AG08396 (cell line): ENCODE measurements at regions not wholly inside any gene's neighbourhood (a gene's known extent, or its start where the extent isn't known, plus 50 kb on each side); places are given as distances from the start of the nearest gene placed in this dataset.

ENCODE experiments used
- DNase-seq: peaks from one replicate; pipeline ENCODE4 v3.0.0; 2012; ENCODE audit warnings: low spot score, mixed read lengths

DNA sequence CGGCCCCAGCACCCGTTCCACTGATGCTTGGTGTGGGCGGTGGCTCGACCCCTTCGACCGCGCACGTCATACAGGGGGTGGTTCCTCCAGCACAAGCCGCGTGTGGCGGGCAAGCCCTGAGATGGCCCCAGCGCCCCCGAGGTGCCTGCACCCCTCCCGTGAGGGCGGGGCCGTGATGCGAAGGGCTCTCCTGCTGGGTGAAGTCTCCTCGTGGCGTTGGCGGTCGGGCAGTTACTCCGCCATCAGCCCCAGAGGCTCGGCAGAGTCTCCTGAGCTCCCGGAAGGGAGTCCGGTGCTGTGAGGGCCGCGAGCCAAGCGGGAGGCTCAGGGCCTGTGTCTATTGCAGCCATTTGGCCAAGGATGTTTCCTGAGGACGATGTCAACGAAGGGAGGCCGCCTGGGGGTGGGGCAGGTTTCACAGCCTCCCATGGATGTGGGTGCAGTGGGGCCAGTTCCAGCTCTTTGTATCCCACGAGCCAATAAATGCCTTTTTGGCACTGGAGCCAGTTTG is 78.1 kb upstream of the GALNT9 start:
- DNase-seq = no peak

DNA sequence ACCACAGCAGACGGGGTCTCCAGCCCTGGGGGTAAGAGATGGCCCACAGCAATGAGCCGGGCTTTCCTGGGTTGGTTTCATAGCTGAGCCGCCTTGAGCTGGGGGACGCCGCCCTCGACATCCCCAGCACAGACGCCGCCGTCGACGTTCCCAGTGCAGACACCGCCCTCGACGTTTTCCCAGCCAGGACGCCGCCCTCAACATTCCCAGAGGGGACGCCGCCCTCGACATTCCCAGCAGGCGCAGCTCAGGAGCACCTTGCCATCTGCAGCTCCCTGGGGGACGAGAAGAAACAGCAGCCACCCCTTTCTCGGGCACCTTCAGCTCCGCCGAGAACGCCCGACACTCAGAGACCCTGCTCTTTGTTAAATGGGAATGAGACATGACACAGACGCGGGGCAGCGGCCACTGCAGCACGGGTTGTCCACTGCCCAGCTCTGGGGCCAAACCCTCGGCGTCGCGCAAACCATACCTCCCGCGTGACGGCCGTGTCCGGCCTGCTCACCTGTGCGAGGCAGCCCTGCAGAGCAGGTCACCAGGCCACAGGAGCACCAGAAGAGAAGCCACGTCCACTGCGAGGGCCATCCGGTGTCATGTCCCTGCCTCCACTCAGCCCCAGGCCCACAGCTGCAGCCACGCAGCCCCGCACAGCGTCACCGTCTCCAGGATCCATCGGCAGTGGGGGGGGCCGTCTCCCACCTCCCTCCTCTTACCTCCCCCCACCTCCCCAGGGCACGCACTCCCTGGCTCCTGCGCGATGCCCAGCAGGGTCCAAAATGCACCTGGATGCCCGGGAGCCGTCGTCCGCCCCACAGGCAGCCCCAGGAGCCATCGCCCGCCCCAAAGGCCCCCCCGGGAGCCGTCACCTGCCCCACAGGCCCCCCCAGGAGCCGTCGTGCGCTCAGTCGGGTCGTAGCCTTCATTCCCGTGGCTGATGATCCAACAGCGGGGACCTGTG is 77.4 kb upstream of the GALNT9 start:
- no peak for DNase-seq

DNA sequence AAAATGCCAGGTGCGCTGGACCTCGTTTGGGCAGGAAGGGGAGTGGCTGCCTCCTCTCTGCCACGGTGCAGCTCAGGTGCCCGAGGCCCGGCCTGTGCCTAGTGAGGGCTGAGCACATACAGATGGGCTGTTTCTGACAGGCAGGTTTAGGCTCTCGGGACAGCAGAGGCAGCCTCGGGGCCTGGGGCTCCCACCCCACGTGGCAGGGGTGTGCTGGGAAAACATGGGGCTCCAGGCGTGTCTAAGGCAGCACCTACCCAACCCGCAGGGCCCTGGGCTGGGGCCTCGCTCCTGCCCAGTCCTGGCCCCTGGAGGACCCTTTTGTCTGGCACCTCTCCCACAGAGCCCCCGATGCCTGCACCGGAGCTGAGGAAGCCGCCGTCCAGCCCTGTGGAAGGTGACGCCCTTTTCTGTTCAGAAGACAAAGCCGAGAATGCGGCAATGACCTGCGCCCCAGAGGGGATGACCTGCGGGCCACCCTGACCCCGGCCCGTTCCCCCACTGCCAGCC is 76.4 kb upstream of the GALNT9 start:
- DNase-seq = no peak

DNA sequence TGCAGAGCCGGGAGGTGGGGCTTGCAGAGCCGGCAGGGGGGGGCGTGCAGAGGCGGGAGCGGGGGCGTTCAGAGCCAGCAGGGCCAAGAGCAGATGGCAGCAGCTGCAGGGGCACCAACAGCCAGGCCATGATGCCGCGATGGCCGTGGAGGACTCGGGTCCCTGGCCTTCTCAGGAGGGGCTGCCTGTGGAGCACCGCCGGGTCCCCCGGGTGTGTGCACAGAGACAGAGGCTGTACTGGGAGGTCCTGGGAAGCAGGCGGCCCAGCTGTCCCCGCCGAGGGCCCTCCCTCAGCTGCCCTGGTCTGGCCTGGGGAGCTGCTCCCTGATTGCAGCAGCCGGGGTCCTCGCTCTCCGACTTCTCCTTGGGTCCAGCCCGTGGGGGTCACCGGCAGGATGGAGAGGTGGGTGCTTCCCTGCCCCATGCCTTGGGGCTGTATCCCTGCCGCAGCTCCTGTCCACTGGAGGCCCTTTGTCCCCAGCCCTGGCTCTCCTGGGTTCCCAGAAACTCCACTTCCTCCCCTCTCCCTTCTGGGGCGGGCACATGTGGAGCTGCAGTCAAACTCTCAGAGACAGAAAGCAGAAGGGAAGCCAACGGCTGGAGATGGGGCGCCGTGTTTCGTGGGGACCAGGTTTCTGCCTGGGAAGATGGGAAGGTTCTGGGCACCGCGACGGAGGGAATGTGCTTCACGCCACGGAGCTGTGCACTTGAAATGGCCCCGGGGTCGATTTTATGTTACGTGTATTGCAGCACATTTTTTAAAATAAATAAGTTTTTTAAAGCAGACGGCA is 75.8 kb upstream of the GALNT9 start:
- DNase-seq = no peak

DNA sequence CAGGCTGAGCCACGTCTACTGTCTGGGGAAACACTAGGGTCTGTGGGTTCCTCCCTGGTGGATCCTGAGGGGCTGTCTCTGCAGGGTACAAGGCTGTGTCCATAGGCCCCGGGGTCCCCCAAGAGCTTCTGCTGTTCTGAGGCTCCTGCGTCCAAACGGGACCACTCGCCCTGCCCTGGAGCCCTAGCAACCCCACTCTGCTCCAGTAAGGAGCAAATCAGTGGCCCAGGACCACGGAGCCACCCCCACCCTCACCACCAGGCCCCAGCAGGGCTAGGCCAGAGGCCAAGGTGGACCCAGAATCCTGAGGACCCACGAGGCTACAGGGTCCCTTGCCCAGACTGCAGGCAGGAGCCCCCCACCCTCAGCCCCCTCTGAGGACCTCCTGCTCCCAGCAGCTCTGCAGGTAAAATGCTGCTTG is 75.1 kb upstream of the GALNT9 start:
- no peak for DNase-seq

DNA sequence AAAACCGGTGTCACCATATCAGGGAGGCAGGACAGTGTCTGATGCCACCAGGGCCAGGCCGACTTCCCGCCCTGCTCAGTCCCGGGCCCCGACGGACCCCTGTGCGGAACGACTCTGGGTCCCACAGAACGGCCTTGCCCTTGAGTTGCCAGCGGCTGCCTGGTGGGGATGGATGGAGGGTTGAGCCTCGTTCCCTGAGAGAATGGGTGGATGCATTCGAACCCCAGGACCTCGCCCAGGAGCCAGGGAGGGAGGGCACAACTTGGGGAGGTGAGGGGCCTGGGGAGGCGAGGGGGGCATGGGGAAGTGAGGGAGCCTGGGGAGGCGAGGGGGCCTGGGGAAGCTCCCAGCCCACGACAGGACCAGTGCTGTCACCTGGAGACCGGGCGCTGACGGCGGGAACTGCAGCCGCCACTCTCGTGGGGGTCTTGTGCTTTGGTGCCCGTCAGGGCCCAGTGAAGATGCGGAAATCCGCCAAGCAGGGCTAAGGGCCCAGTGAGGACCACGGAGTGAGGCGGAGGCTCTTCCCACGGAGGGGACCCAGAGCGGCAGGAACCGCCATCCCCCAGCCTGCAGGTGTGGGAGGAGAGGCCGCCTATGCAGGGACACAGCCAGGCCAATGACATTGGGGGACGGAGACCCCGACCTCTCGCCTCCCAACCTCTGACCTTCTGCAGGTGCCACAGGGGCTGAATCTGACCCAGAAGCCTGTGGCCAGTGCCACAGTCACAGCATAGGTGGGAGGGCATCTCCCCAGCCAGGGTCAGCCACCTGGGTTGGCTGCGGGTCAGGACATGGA is 74.4 kb upstream of the GALNT9 start:
- no peak for DNase-seq

DNA sequence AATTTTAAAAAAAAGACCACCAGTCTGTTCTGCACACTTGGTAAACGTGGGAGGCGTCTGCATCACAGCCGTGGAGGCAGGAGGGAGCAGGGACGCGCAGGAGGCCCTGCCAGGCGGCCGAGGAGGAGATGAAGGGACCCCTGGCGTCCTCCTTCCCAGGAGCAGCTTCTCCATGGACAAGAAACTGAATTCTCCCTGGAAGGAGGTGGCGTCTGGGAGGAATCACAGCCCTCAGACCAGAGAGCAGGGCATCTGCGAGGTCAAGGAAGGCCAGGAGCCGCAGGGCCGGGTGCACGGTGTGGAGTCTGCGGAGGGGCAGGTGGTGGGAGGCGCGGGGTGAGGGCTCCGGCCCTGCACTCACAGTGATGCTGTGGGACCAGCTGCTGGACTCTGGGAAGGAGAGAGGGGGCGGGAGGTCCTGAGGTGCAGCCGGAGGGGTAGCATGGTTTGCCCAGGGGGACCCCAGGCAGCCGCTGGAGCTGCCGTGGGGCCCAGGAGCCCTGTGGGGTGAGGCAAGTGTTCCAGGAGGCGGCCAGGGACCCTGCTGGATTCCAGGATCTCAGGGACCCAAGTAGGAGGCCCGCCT is 73.5 kb upstream of the GALNT9 start:
- DNase-seq = no peak

DNA sequence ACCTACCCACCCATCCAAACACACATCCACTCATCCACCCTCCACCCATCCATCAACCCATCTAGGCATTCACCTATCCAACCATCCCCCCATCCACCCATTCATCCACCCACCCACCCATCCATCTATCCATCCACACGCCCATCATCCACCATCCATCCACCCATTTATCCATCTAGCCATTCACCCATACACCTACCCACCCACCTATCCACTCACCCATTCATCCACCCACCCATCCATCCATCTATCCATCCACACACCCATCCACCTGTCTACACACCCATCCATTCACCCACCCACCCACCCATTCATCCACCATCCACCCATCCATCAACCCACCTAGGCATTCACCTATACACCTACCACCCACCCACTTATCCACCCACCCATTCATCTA is 72.6 kb upstream of the GALNT9 start:
- no peak for DNase-seq

DNA sequence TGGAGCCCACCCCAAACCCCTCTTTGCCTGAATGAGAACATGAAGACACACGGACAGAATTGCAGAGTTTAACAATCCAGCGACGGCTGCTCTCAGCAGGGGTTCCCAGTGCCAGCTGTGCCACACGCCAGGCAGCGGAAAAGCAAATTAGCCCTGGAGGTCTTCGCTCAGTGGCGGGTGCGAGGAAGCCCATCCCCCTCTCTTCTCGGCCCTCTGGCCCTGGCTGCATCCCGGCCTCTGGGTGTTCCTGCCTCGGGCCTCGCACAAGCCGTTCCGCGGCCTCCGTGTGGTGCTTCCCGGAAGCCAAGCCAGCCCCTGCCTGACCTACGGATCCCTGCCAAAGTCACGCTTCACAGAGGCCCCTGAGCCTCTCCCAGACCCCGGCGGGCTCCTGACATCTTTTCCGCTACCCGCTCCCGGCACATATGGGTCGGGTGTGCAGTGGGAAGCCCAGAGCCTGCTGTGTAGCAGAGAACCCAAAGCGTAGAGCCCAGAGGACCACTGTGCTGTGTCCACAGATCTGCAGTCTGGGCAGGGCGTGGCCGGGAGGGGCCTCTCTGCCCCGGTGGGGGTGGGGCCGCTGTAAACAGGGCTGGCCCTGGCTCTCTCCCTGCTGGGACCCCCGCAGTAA is 70.7 kb upstream of the GALNT9 start:
- DNase-seq = no peak

DNA sequence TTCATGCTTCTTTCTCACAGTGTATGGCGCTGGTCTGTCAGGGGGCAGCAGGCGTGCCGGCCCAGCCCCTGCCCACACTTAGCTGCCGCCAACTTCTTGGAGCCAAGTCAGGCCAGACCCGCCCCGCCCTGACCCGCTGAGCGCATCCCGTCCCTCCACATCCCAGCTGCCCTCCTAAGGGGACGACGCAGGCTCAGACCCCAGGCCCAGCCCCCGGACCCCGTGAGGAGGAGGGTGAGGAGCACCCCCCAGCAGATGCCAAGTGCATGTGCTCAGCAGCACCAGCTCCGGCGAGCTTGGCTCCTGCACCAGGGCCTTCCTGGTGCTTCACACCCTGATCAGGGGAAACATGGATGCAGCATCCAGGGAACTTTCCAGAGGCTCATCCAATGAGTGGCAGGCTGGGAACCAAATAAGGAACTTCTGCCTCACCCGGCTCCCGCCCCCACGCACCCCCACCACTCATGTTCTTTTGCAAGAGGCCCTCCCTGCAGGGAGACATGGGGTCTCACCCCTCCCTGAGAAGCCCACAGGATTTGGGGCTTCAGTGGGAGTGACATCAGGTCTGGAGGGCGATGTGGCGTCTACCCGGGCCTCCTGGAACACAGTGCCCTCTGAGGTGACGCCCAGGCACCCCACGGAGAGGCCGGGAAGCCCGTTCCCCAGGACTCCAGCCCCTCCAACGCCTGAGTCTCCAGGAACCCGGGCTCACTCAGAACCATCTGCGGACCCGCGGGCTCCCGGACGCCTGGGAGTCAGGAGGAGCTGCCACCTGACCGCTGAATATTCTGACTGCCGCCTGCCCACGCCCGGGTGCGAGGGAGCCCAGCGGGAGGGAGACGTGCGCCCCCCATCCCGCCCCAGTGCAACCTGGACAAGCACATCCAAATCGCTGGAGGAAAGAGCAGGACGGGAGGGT is 70.0 kb upstream of the GALNT9 start:
- DNase-seq = no peak

DNA sequence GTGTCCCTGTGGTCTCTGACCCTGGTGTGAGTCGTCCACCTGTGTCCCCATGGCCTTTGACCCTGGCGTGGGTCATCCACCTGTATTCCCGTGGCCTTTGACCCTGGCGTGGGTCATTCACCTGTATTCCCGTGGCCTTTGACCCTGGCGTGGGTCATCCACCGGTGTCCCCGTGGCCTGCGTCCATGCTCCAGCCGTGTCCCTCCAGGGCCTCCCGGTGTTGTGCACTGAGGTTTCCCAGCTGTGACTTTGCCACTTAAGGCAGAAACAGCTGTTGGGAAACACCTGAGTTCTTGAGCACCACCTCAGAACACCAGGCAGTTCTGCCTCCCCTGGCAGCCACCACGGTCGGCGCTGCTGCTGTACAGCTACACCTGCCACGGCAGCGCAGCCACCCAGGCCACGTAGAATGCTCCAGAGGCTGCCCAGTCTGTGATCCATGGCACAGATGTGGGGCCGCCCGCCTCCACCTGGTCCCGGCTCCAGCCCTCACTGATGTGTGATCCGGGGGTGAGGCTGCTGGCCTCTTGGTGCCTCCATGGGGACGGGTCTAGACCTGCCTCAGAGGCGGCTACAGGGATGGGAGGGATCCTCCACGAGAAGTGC is 69.1 kb upstream of the GALNT9 start:
- DNase-seq = no peak

DNA sequence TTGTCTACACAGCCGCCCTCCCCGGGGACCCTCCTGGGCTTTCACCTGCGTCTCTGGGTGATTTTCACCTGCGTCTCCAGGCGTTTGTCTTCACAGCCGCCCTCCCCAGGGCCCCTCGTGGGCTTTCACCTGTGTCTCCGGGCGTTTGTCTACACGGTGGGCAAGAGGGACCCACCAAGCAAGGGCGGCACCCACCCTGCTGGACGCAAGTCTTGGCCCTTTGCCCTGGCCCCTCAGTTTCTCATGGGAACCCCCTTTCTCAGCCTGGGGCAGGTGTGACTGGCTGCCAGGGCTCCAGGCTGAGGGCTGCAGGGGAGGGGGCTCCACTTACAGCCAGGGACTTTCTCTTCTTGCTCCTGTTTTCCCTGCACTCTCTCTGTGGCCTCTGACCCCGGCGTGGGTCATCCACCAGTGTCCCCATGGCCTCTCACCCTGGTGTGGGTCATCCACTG is 68.6 kb upstream of the GALNT9 start:
- DNase-seq = no peak

DNA sequence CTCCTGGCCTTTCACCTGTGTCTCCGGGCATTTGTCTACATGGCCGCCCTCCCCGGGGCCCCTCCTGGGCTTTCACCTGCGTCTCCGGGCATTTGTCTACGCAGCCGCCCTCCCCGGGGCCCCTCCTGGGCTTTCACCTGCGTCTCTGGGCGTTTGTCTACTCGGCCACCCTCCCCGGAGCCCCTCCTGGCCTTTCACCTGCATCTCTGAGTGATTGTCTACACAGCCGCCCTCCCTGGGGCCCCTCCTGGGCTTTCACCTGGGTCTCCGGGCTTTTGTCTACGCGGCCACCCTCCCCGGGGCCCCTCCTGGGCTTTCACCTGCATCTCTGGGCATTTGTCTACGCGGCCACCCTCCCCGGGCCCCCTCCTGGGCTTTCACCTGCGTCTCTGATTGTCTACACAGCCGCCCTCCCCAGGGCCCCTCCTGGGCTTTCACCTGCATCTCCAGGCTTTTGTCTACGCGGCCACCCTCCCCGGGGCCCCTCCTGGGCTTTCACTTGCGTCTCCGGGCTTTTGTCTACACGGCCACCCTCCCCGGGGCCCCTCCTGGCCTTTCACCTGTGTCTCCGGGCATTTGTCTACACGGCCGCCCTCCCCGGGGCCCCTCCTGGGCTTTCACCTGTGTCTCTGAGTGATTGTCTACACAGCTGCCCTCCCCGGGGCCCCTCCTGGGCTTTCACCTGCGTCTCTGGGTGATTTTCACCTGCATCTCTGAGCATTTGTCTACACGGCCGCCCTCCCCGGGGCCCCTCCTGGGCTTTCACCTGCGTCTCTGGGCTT is 68.0 kb upstream of the GALNT9 start:
- no peak for DNase-seq

DNA sequence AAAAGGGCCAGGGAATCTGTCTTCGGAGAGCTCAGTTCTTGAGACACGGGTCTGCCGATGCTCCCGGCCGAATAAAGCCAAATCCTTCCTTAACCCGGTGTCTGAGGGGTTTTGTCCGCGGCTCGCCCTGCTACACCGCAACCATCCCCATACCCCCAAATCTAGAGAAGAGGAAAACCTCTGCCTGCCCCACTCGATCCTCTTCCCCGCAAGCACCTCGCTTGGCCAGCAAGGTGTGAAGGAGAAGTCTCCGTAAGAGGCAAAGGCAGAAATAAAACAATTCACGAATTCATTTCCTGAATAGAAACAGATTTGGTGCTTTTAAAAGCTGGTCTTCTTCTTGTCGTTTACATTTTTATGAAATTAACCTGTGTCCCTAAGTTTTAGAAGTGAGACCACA is 67.3 kb upstream of the GALNT9 start:
- no peak for DNase-seq

DNA sequence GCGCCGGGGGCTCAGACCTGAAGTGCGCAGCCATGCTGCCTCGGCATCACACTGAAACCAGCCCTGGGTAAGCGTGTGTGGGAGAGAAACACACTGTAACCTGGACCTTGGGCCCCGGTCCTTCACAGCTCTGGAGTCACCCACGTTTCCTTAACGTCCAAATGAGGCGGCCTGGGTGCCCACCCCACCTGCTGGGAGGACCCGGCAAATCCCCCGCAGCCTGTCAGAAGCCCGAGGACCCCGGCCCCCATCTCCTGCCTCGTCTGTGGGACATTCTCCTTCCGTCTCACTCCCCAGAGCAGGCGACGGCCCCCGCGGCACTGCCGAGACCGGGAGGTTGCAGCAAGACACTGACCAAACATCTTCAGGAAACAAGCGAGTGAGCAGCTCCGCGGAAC is 66.5 kb upstream of the GALNT9 start:
- no peak for DNase-seq

DNA sequence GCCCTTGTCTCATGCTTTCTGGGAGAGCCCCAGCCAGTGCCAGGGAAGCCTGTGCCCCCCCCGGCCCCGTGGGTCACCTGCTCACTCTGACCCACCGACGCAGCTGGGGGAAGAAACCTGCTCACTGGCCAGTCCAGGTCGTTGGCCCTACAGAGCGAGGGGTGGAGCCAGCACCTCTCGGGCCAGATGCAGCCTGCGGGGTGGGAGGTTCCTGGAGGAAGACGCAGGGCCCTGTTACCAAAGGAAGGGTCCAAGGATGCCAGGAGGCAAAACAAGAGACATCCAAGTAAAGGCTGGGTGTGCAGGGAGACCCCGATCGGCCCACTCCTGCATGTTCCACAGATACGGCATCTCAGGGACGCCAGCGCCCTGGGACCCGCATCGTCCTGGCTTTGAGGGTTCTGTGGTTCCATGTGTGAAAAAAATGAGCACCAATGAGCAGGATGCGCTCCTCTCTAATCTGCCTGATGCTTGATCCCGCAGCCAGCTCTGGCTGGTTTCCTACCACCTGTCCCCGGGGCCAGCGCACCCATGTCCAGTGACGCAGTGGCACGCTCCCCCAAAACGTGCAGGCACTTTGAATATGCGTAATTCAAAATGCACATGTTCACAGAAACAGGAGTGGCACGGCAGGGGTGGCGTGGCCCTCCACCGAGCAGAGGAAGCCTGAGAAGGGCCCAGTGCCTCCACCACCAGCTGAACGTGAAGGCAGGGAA is 66.0 kb upstream of the GALNT9 start:
- no peak for DNase-seq

DNA sequence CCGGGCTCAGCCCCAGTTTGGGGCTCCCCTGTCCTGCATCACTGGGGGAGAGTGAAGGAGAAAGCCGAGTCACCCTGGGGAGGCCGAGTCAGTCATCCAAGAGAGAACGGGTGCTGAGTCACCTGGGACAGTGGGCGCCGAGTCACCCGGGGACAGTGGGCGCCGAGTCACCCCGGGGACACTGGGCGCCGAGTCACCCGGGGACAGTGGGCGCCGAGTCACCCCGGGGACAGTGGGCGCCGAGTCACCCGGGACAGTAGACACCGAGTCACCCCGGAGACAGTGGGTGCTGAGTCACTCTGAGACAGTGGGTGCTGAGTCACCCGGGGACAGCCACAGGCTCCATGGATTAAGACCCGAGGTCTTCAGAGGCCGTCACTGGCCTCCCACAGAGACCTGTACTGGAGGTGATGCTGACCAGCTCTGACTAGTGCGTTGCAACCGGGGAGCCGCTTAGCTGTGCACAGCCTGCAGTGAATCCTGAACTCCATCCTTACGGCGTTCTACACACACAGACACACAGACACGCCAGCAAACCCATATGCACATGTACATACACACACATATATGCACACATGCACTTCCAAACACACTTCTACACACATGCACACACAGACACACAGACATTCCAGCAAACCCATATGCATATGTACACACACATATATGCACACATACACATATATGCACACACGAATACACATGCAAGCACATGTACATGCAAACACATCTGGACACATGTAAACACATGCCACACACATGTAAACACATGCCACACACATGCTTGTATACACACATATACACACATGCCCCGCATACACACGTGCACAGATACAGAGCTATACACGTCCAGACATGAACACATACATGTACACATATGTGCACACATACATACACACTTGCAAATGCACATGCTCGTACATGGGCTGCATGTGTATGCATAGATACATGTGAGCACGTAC is 64.9 kb upstream of the GALNT9 start:
- no peak for DNase-seq
